Lower lobe of right lung (tissue), 2 donors: ENCODE measurements at regions not wholly inside any gene's neighbourhood (a gene's known extent, or its start where the extent isn't known, plus 50 kb on each side); places are given as distances from the start of the nearest gene placed in this dataset.

Experiments used
- ATAC-seq, 2 donors: fragments of 200-7000 bp; cut with Tn5 transposase; one replicate each; pipeline ENCODE4 v1.9.1; 2020 to 2022; ENCODE audit warnings: mild to moderate bottlenecking in 2 of 2, moderate library complexity in 2 of 2
- DNase-seq: peaks from one replicate; pipeline ENCODE4 v3.0.0-alpha.2; 2020
- H3K27ac ChIP-seq: fragments of 200-600 bp; one replicate; pipeline ENCODE4 v1.8.0; 2022
- H3K27me3 ChIP-seq: fragments of 200-600 bp; one replicate; pipeline ENCODE4 v1.8.0; 2022; ENCODE audit warnings: low read depth
- H3K36me3 ChIP-seq: fragments of 200-600 bp; one replicate; pipeline ENCODE4 v1.8.0; 2022; ENCODE audit warnings: mild to moderate bottlenecking
- H3K4me1 ChIP-seq: fragments of 200-600 bp; one replicate; pipeline ENCODE4 v1.8.0; 2022
- H3K4me3 ChIP-seq: fragments of 200-600 bp; one replicate; pipeline ENCODE4 v1.8.0; 2022; ENCODE audit warnings: mild to moderate bottlenecking
- H3K9me3 ChIP-seq: fragments of 200-600 bp; one replicate; pipeline ENCODE4 v1.8.0; 2022
- CTCF ChIP-seq: fragments of 200-600 bp; IDR thresholded peaks from one replicate; pipeline ENCODE4 v1.8.0; 2022; ENCODE audit warnings: antibody characterized with exemption, mild to moderate bottlenecking
- intact Hi-C: fragments of 100-400 bp; cut with DNase I; formaldehyde crosslinking; loops from one replicate; pipeline ENCODE4 v1.11.0; 2022
- donor health status: DM: no; HTN: yes; CAD: no; lungs with severe emphysema.

- ATAC-seq (no peak), DNase-seq (no peak)
- no peak for TF ChIP-seq CTCF
- H3K4me3 ChIP-seq, result no peak overlapping the region
- H3K27me3 ChIP-seq, result no peaks in the 10 kb centered on the region
- no peak overlapping the region for H3K27ac ChIP-seq
- no peaks in the 10 kb centered on the region for H3K4me1 ChIP-seq
- H3K36me3 ChIP-seq, result no peaks in the 10 kb centered on the region
- intact Hi-C loops, result no loop called here
- H3K9me3 ChIP-seq, result no peaks in the 10 kb centered on the region
These were observed 494.6 kb downstream of the RFC3 start for GRCh38 chr13:34312578-34312977.

GRCh38 chr13:34320084-34320483 is 502.1 kb downstream of the RFC3 start:
- TF ChIP-seq CTCF, result no peak
- Histone ChIP-seq H3K9me3 (no peaks in the 10 kb centered on the region), H3K4me1 (no peaks in the 10 kb centered on the region), H3K27ac (no peak overlapping the region), H3K36me3 (no peaks in the 10 kb centered on the region), H3K4me3 (no peak overlapping the region), H3K27me3 (no peaks in the 10 kb centered on the region)
- no peak for DNase-seq
- intact Hi-C loops, result no loop called here
- no peak for ATAC-seq

GRCh38 chr13:34322014-34322742 is 504.2 kb downstream of the RFC3 start:
- Histone ChIP-seq H3K9me3 (no peaks in the 10 kb centered on the region), H3K27me3 (no peaks in the 10 kb centered on the region), H3K27ac (no peak overlapping the region), H3K4me3 (no peak overlapping the region), H3K4me1 (no peaks in the 10 kb centered on the region), H3K36me3 (no peaks in the 10 kb centered on the region)
- ATAC-seq, result peak in 1 of 2 donors; percentile 37
- TF ChIP-seq CTCF, result no peak
- DNase-seq, result no peak
- intact Hi-C loops, result no loop called here

- no peaks in the 10 kb centered on the region for H3K27me3 ChIP-seq
- H3K36me3 ChIP-seq, result no peaks in the 10 kb centered on the region
- ATAC-seq, result no peak
- H3K9me3 ChIP-seq, result no peaks in the 10 kb centered on the region
- no peak for DNase-seq
- no peak overlapping the region for H3K27ac ChIP-seq
- intact Hi-C loops, result no loop called here
- TF ChIP-seq CTCF, result no peak
- no peak overlapping the region for H3K4me3 ChIP-seq
- H3K4me1 ChIP-seq, result no peaks in the 10 kb centered on the region
These were observed 504.8 kb downstream of the RFC3 start for GRCh38 chr13:34322743-34323074.

GRCh38 chr13:34335014-34336007 is 517.4 kb downstream of the RFC3 start:
- DNase-seq, result no peak
- H3K27me3 ChIP-seq, result no peaks in the 10 kb centered on the region

More at GRCh38 chr13:34335014-34336007, 517.4 kb downstream of the RFC3 start:
- TF ChIP-seq CTCF, result no peak
- Histone ChIP-seq H3K36me3 (no peaks in the 10 kb centered on the region), H3K4me3 (no peak overlapping the region), H3K9me3 (no peaks in the 10 kb centered on the region), H3K27ac (no peak overlapping the region), H3K4me1 (no peaks in the 10 kb centered on the region)
- ATAC-seq, result no peak
- intact Hi-C loops, result no loop called here
